CMK (cell line): ENCODE measurements at regions not wholly inside any gene's neighbourhood (a gene's known extent, or its start where the extent isn't known, plus 50 kb on each side); places are given as distances from the start of the nearest gene placed in this dataset.
"Not testable (repeated sequence)": the region's sequence is repeated elsewhere in the genome, so short reads cannot be mapped to it uniquely, and the experiment has no call there.

ENCODE experiments used
- DNase-seq: peaks from one replicate; pipeline ENCODE4 v3.0.0-alpha.2; 2010; ENCODE audit warnings: low read depth

DNA sequence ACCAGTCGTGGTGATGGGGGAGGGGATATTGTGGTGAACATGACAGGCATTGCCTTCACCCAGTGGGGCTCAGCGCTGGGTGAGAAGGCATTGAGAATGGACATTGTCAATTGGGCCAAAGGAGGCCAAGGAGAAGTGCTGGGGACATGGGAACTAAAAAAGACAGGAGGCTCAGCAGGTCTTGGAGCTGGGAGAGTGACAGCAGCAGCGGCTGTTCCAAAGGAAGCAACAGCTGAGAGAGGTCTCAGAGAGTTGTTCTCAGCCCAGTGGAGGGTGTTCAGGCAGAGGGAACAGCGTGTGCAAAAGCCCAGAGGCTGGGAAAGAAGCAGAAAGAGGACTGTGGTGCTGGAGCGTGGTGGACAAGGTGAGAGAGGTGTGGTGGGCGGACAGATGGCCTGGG, 56.6 kb upstream of the ASNS start:
- not testable (repeated sequence) for DNase-seq

- DNase-seq: peak; percentile 4
Measured at GRCh38 chr7:97927790-97928748, 55.9 kb upstream of the ASNS start.
